PC-9 (cell line): ENCODE measurements at regions not wholly inside any gene's neighbourhood (a gene's known extent, or its start where the extent isn't known, plus 50 kb on each side); places are given as distances from the start of the nearest gene placed in this dataset.

ENCODE experiments used
- EZH2 ChIP-seq: fragments of 200-600 bp; sonication (generic); IDR thresholded peaks from 2 replicates; pipeline ENCODE4 v1.8.0; 2017; ENCODE audit warnings: antibody characterized with exemption, low read depth
- TF ChIP-seq, protein P1 (sequence below): fragments of 200-600 bp; sonication (generic); conservative IDR thresholded peaks from 2 replicates; pipeline ENCODE4 v1.6.1; 2017; ENCODE audit warnings: mixed run types, antibody characterized with exemption, mild to moderate bottlenecking, moderate library complexity

DNA sequence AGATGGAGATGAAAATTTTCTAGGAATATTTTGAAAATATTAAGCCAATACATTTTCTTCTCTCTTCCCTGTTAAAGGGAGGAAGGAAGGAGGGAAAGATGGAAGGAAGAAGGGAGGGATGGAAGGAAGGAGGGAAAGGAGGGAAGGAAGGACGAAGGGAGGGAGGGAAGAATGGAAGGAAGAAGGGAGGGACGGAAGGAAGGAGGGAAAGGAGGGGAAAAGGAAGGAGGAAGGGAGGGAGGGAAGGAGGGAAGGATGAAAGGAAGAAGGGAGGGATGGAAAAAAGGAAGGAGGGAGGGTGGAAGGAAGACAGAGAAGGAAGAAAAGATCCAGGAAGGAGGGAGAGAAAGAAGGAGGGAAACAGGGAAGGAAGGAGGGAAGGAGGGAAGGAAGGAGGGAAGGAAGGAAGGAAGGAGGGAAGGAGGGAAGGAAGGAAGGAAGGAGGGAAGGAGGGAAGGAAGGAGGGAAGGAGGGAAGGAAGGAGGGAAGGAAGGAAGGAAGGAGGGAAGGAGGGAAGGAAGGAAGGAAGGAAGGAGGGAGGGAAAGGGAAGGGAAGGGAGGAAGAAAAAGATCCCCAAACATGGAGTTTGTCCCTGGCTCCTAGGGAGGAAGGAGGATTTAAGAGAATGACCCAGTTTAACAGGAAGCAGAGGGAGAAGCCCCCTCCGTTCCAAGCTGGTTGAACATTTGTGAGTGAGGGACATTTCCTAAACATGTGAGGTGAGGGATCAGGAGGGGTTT is 70.3 kb upstream of the NEURL1B start:
- TF ChIP-seq, protein P1, sequence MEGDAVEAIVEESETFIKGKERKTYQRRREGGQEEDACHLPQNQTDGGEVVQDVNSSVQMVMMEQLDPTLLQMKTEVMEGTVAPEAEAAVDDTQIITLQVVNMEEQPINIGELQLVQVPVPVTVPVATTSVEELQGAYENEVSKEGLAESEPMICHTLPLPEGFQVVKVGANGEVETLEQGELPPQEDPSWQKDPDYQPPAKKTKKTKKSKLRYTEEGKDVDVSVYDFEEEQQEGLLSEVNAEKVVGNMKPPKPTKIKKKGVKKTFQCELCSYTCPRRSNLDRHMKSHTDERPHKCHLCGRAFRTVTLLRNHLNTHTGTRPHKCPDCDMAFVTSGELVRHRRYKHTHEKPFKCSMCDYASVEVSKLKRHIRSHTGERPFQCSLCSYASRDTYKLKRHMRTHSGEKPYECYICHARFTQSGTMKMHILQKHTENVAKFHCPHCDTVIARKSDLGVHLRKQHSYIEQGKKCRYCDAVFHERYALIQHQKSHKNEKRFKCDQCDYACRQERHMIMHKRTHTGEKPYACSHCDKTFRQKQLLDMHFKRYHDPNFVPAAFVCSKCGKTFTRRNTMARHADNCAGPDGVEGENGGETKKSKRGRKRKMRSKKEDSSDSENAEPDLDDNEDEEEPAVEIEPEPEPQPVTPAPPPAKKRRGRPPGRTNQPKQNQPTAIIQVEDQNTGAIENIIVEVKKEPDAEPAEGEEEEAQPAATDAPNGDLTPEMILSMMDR, result no peak
- no peak for TF ChIP-seq EZH2
